Stimulated activated CD4-positive, alpha-beta T cell treated with anti-CD3 and anti-CD28 coated beads, Interleukin-12 subunit alpha, Interleukin-12 subunit beta, amount 100 ng/mL, for 24 hours (primary cell): ENCODE measurements at regions not wholly inside any gene's neighbourhood (a gene's known extent, or its start where the extent isn't known, plus 50 kb on each side); places are given as distances from the start of the nearest gene placed in this dataset.

Experiments
- DNase-seq, 2 experiments: peaks; one replicate each; pipeline ENCODE4 v3.0.0-alpha.2; 2020; ENCODE audit warnings: low read depth in 2 of 2

DNA sequence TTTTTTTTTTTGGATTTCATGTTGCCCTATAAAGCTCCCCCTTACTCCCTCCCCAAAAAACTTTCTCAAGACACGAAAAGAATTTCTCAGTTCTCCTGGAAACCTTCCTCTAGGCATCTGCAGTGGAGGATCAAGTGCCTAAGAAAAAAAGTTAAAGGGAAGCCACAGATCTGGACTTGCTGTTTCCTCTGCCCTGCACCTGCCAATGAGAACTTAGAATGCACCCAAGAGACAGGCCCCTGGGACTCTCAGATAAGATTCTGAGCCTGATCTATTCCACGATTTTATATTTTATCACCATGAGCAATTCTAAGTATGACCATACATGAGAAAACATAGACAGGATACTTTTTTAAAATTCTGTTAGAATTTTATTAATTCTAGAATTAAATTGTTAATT, 728.9 kb downstream of the BCL11B start:
- no peak for DNase-seq

DNA sequence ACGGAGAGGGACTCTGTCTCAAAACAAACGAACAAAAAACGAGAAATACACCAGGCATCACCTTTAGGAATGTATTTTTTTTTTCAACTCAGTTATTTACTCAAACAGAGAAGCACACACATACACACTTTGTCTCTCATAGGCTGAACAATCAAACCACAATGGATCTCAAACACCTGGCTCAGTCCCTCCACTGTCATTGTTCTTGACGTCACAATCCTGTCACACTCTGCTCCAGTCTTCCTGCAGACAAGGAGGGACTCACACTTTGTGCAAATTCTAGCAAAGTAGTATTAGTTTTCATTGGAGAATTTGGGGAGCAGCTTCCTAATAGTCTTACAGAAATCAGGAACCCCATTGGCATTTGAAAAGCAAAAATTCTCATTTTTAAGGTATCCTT, 727.8 kb downstream of the BCL11B start:
- DNase-seq, result no peak

DNA sequence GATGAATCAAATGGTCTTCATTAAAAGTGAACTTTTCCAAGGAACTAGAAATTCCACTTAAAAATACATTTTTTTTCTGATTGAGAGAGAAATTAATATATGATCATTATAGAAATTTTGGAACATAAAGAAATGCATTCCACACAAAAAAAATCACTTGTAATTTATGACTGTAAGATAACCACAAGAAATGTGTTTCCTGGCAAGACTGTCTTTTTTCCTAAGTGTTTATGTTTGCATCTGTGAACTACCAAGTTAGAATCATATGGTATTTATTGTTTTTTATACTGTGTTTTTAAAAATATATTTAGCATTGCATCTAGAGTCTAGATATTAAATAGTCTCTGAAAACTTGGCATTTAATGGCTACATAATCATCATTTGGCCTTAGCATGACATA, 726.8 kb downstream of the BCL11B start:
- DNase-seq, result no peak

DNA sequence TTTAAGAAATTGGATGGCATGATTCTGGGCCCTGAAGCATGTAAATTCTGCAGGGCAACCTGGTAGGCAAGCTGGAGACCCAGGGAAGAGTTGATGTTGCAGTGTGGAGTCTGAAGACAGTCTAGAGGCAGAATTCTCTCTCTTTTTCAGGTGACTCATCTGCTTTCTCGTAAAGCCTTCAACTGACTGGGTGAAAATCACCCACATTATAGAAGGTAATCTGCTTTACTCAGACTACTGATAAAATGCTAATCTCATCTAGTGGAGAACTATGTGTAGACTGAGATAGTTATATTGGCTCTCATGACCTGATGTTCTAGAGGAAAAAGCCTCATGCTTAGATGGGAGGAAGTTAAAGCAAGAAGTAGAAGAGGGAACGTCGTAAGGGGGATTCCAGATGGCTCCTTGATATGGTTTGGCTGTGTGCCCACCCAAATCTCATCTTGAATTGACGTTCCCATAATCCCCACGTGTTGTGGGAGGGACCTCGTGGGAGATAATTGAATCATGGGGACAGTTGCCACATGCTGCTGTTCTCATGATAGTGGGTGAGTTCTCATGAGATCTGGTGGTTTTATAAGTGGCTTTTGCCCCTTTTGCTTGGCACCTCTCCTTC, 723.8 kb downstream of the BCL11B start:
- peak; percentile 11 to 39 for DNase-seq

DNA sequence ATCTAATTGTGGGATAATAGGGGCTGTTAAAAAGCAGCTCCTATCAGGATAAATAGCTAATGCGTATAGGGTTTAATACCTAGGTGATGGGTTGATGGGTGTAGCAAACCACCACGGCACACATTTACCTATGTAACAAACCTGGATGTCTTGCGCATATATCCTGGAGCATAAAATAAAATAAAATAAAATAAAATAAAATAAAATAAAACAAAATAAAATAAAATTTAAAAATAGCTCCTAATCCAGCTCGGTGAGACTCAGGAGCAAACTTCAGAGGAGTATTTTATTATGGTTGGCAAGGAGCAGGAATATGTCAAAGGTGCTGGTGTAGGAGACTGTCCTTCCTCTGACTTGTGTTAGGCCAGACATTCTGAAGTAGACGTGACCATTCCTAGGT, 721.0 kb downstream of the BCL11B start:
- no peak for DNase-seq

DNA sequence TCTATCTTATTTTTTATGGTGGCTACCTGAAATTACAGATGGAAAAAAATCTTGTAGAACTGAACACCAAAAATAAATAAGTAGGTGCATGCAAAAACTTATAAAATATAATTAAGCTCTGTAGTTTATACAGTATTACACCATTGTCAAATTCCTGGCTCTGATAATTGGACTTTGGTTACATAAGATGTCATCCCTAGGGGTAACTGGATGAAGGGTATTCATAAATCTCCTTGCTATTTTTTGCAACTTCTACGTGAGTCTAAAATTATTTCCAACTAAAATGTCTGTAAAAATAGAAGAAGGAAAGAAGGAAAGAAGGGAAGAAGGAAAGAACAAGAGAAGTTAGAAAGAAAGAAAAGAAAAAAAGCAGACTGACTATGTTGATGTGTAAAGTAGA, 716.6 kb downstream of the BCL11B start:
- no peak for DNase-seq

DNA sequence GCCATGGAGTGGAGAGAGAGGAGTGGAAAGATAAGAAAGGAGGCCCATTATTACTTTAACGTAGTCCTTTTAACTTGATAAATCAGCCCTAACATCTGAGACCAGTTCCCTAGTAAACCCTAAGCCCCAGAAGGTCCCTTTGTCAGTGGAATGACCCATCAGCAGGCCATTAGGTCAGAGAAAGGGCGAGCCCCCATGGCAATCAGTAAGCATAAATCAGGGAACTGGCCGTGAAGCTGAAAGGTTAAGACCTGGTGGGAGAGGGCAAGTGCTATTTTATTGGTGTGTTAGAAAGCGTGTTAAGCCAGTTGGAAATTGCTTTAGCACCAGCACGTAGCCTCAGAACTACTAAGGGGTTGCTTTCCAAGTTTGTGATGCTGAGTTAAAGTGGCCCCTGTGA, 708.0 kb downstream of the BCL11B start:
- DNase-seq, result no peak

DNA sequence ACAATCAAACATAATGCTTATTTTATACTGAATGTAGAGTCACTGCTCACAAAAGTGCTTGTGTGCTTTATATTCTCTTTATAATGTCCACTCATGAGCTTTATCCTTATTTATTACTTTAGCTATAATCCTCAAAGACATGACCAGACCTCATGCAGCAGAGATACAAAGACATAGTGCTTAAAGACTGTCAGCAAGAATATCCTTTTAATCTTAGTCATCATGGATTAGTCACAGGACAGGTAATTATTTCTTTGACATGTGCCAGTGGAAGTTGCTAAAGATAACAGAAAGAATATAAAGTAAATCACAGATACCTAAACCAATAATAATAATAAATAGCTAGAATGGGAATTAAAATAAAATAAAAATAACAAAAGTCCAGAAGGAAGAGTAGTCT, 707.5 kb downstream of the BCL11B start:
- no peak for DNase-seq

DNA sequence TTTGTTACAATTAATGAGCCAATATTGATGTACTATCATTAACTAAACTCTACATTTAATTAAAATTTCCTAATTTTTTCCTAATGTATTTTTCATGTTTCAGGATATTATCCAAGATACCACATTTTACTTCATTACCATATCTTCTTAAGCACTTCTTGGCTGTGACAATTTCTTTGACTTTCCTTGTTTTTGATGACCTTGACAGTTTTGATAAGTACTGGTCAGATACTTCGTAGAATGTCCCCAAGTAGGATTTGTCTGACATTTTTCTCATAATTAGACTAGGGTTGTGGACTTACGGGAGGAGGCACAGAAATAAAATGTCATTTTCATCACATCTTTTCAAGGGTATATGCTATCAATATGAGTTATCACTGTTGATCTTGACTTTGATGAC, 700.9 kb downstream of the BCL11B start:
- DNase-seq, result no peak

DNA sequence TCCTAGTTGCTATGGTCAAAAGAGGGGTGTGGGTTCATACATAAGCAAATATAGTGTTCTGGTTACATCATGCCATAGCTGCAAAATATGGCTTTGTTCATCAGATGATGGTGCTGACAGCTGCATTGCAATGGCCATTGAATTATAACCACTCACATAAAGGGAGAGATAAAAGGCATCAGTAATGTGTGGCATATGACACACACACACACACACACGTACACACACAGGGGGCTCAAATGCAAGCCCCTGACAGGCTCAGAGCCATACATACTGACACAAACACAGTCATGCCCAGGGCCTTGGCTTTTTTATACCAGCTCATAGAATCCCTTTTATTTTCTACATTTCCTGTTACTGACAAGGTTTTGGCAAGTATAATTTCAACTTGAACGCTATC, 698.9 kb downstream of the BCL11B start:
- DNase-seq, result no peak

DNA sequence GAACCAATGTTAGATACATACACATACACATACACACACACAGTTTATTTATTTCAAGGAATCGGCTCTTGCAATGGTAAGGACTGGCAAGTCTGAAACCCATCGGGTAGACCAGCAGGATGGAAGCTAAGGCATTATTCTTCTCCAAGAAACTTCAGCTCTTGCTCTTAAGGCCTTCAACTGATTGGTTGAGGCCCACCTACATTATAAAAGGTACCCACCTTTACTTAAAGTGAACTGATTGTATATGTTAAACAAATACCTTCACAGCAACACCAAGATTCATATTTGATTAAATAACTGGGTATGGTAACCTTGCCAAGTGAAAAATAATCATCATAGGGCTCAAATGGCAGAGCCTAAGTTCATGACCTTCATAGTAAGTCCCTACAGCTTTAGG, 695.5 kb downstream of the BCL11B start:
- no peak for DNase-seq

DNA sequence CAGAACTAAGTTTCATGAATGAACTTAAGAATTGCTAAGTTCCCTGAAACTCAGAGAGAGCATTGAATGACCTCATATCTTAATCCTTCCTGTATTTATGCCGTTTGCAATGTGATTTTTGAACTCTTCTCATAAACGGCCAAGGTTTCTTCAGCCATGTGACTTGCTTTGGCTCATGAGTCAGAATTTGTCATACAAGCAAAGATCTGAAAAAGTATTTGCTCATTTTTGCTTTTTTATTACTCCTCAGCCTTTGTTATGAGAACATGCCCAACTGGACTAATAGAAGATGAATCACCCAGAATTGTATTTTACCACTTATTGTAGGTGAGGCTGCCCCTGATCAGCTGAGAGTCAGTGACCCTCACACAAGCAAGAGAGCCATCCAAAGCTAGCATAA, 693.8 kb downstream of the BCL11B start:
- no peak for DNase-seq

DNA sequence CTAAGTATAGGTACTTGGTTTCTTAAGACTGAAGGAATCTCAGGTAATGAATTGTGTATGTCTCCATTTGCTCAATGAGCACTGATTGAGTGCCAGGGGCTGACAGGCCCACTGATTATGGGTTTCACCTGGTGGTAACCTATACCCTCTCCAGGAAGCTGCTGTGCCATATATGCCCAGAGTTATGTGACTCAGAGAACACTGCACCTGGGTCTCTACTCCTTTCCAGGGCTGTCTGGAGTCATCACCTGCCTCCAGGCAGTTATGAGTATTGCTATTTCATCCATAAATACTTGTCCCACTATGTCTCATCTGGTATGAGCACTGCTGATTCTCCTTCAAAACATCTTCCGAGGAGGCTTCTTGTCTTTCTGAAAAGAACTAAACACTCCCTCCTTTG, 692.9 kb downstream of the BCL11B start:
- DNase-seq, result no peak

DNA sequence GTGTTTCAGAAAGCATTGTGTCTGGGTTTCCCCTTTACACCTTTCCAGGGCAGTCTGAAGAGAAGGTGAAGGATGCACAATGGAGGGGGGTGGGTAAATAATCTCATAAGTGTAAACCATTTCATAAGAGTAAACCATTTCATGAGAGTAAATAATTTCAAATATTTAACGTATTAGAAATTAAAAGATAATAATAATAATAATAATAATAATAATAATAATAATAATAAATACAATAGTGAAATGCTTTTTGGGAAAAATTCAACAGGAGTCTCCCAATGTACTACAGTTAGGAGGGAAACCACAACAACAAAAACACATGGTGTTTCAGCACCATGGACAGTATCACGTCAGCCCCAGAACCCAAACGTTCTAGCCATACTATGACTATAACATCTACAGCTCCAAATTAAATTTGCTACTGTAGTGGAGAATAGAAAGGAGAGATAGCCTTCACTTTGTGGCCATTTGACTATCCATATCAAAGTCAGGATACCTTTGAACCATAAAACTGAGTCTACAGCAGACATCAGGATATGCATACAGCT, 691.8 kb downstream of the BCL11B start:
- DNase-seq, result no peak

DNA sequence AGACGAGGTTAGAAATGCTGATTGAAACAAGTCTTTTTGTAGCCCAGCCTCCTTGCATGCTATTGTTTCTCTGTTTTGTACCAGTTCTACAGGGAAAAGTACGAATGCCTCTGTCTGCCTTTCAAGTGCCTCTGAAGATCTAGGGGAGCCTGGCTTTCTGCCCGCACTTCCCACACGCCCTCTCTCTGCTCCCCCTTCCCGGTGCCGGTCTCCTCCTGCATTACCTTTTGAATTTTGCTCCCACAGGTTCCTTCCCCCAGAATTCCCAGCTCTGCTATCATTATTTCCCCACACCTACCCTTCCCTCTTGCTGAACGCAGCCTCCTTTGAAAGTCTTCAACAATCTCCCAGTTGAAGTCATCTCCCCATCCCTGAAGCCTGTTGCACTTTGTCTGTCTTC, 689.7 kb downstream of the BCL11B start:
- DNase-seq, result no peak

DNA sequence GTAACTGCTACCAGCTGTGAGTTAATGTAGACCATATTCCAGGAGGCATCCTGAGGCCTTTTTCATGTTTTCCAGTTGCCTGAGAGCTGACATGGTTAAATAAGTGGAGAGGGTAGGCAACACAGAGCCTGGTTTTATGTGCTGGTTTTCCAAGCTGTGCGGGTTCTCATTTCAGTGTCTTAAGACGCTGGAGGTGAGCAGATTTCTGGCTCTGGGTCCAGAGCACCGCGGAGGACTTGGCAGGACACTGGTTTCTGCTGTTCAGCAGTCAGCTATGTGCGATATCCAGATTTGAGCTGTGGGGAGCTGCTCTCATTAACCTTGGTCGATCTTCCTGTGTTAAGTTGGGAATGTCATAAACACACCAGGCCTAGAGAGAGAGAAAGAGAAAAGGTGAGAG, 680.8 kb downstream of the BCL11B start:
- no peak for DNase-seq

DNA sequence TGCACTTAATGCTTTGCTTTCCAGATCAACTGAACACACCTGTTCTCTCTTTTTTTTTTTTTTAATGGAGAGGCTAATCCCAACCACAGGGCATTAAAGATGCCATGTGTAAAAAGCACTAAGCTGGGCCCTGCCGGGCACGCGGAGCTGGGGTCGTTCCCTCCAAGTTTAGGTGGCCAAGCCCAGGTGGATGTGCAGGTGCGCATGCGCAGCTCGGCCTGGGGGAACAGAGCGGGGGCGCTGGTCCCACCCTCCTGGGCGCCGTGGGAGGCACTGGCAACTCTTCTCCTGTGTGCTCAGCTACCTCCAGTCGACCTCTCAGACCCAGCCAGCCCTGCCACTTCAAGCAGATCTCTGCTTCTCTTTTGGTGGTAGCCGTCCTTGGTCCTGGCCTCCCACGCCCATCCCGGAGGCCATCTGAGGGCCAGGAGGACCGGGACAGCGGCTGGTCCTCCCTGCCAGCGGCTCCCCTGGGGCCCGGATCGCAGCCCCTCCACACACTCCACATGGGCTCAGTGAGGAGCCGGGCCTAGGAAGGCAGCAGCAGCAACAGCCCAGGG, 679.3 kb downstream of the BCL11B start:
- DNase-seq, result no peak

DNA sequence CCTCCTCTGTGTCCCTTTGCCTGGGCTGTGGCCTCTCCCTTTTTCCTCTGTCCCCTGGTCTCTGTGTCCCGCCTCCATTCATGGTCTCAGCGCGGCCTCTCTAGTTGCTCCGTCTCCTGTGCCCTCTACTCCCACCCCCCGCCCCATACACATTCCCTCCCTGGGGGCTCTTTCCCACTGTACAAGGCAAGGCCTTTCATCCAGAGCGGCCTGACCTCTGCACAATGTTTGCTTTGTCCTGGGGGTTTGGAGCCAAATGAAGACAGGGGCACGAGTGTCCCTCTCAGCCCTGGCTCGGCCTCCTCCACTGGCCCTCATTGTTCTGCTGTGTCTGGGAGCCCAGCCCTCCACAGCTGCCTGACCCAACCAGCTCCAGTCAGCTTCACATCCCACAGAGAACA, 678.6 kb downstream of the BCL11B start:
- DNase-seq, result no peak

DNA sequence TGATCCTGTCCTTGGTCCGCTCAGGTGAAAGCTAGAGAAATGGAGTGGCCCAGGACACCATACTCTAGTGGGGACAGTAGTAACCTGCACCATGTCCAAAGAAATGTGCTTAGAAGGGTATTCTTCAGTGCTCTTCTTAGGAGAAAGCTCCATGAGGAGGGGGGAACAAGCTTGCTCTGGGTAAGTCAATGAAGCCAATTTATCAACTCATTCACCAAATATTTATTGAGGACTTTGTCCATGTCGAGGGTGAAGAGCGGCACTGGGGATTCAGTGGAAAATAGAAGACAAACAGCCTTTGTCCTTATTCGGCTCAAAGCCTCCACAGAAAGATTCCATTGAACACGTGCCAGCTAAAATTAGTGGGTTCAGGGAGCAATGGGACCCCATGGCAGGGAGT, 677.8 kb downstream of the BCL11B start:
- no peak for DNase-seq

DNA sequence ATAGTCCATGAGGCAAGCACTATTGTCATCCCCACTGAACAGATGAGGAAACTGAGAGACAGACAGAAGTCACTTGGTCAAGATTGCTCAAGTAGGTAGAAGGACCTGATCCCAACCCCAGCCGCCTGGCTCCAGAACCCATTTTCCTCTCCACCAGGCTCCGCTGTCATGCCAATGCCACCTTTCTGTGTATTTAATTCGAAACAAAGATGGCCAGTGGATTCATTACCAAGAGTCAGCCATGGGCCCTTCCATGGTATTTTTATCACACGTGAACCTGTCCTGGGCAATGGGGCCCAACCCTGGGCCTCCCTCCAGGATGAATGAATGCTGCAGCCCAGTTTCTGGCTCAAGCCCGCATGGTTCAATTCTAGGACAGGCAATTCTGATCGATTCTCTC, 673.4 kb downstream of the BCL11B start:
- DNase-seq, result no peak

DNA sequence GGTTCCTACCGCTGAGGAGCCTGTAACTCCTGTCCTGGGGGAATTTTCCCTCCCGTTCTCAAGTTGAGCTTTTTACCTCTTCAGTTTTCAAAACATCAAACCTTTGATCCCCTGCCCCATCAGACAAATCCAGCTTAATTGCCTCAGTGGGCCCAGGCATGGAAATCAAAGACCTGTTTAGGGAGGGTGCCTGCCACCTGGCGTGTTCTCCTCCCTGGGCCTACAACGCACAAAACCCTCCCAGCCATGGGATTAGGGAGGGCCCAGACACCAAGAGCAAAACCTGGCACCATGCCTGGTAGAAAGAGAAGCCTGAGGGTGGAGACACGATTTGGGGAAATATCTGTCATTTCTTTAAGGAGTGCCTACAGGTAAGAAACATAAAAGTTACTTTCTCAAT, 672.9 kb downstream of the BCL11B start:
- DNase-seq, result no peak

DNA sequence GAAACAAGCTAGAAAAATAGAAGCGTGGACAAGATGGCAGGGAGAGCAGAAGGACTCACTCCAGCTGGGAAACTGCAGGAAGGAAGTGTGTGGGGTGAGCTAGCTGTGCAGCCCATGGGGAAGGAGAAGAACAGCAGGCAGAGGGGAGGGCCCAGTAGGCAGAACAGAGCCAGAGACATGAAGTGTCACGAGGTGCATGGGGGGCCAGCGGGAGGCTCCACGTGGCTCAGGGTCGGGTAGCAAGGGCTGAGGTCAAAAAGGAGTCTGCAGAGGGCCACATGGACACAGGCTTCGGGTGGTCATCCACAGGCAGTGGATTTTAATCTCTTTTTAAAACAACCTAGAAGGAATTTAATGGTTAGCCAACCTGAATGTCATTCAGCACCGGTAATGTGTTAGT, 669.0 kb downstream of the BCL11B start:
- no peak for DNase-seq

DNA sequence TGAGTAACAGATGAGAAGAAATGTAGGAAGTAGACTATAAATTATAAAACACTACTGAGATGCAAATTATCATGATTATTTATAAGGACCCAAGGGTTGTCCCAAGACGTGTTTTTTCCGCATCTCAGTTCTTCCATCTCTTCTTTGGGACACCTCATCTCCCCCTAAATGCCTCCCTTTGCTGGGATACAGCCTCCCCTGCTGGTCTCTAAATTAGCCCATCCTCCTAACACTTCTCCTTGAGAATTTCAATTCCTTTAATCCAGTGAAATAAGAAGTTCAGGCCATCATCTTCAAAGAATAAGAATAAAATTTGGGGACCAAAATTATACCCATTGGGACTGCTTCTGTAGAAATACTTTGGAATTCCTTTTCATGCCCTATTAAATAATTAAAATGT, 667.0 kb downstream of the BCL11B start:
- DNase-seq, result no peak

DNA sequence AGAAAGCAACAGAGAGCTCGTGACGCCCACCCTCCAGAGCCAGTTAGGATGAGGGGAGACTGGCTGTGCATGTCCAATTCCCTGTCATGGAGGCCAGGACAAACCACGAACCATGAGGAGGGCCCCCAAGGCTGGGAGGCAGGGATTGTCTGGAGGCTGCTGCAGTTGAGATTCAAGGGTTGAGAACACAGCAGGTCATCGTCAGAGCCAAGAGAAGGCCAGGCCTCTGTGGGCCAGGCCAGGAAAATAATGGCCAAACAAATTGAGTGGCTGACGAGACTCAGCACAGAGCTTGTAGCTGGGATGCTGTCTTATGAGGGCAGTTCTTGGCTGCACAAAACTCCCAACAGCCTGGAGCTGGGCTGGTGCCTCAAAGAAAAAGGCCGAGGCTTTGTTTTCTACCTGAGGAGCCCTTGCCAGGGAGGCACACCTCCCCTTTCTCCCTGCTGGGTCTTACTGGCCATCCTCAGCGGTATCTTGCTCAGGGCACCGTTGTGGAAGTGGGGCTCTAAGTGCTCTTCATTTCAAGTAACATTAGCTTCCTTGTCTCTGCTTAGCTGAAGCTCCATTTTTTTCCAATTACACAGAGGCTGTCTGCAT, 665.9 kb downstream of the BCL11B start:
- no peak for DNase-seq
